WI38 (cell line): ENCODE measurements at regions not wholly inside any gene's neighbourhood (a gene's known extent, or its start where the extent isn't known, plus 50 kb on each side); places are given as distances from the start of the nearest gene placed in this dataset.

Experiments used
- H3K4me3 ChIP-seq: 2 replicates; pipeline ENCODE4 v1.5.1; 2011; ENCODE audit warnings: low read depth, mild to moderate bottlenecking, control low read depth, low read length
- TF ChIP-seq, protein P1 (sequence below): IDR thresholded peaks from 2 replicates; pipeline ENCODE4 v1.5.1; 2012; ENCODE audit warnings: low read depth, mild to moderate bottlenecking, control low read depth, low read length

DNA sequence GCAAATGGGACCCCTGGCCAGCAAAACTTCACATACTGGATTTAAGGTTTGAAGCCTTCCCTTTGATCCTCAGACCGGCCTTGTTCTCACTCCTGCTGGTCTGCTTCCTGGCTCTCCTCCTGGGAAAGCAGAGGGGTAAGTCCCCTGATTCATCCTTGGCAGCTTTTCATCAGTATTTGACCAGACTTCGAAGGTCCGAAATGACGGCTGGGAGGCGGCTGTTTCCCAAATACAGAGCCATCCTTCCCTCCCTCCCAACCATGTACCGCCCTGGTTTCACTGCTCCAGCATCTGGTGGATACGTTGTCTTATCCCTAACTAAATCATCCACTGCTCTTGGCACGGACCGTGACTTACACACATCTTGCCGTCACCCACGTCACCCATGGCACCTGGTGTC lies 265.5 kb downstream of the BCOR start:
- TF ChIP-seq, protein P1, sequence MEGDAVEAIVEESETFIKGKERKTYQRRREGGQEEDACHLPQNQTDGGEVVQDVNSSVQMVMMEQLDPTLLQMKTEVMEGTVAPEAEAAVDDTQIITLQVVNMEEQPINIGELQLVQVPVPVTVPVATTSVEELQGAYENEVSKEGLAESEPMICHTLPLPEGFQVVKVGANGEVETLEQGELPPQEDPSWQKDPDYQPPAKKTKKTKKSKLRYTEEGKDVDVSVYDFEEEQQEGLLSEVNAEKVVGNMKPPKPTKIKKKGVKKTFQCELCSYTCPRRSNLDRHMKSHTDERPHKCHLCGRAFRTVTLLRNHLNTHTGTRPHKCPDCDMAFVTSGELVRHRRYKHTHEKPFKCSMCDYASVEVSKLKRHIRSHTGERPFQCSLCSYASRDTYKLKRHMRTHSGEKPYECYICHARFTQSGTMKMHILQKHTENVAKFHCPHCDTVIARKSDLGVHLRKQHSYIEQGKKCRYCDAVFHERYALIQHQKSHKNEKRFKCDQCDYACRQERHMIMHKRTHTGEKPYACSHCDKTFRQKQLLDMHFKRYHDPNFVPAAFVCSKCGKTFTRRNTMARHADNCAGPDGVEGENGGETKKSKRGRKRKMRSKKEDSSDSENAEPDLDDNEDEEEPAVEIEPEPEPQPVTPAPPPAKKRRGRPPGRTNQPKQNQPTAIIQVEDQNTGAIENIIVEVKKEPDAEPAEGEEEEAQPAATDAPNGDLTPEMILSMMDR, result no peak
- no peak overlapping the region for H3K4me3 ChIP-seq

DNA sequence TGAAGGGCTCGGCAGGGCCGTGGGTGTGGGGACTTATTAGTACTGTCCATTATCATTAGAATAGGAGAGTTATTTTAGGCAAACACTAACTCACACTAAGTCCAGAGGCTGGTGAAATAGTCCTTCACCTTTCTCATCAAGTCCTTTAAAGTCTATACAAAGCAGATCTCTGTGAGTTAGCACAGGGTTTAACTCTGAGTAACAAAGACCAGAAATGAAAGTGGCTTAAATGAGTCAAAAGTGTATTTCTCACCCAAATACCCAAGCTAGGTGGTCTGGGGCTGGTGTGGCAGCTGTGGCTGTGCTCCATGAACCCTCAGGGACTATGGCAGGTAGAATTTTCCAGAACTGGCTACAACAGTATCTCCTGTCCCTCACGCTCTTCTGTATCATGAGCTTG lies 263.2 kb downstream of the BCOR start:
- H3K4me3 ChIP-seq, result no peak overlapping the region
- TF ChIP-seq, protein P1, result no peak

DNA sequence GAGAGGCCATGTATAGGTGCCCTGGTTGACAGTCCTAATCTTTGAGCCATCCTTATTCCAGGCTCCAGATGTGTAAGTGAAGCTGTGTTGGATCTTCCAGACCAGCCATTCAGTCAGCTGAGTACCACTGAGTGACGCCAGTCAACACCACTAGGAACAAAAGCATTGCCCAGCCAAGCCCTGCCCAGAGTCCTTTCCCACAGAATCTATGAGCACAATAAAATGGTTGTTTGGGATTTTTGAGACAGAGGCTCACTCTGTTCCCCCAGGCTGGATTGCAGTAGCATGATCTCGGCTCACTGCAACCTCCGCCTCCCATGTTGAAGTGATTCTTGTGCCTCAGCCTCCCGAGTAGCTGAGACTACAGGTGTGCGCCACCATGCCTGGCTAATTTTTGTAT lies 262.5 kb downstream of the BCOR start:
- TF ChIP-seq, protein P1, result no peak
- H3K4me3 ChIP-seq, result no peak overlapping the region

DNA sequence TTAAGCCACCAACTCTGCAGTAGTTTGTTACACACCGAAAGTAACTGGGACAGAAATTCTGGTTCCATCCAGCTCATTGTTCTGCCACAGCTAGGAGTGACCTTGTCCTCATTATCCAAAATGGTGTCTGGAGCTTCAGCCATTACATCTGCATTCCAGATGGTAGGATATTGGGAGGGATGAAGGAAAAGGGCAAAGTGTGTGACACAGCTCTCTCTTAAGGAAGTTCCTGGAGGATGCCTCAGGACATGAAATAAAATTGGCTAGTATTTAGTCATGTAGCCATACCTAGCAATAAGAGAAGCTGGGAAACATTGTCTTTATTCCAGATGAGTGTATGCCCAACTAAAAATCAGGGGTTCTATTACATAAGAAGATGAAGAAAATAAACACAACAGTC lies 262.0 kb downstream of the BCOR start:
- H3K4me3 ChIP-seq, result no peak overlapping the region
- TF ChIP-seq, protein P1, result no peak

DNA sequence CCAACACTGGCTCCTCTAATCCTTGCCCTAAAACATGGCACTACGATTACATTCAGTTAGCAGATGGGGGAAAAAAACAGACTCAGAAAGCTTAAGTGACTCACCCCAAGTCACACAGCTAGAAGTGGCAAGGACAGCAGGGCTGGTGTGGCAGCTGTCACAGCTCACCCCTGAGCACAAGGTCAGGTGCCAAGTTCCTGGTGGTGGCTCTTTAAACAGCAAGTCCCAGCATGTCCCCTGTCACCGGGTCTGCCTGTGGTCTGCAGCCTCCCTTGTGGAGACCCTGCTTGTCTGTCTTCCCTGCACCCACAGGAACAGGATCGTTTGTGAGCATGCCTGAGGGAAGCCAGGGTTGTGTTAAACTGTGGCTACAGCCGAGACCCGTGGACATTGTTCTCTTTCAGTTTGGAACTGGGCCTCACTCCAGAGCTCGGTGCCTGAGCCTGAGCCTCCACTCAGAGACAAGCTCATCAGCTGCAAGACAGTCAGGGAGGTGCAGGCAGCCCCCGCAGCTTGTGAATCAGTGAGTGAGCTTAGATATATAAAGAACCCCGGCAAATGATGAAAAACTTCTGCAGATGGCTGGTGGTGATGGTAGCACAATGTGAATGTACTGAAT lies 260.8 kb downstream of the BCOR start:
- TF ChIP-seq, protein P1, result no peak
- H3K4me3 ChIP-seq, result no peak overlapping the region

DNA sequence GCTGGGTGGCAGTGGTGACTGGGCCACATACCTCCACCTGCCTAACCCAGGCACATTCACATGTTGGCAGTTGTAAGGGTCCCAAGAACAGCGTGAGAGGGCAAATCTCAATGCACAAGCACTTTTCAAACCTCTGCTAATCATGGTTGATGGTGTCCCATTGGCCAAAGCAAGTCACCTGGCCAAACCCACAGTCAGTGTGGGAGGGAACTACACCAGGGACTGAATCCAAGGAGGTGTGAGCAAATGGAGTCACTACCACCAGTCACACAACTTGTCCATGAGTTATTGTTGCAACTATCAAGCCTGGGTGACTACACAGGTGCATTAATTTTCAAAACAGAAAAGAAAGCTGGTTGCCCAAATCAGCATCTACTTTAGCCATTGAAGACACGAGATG lies 260.1 kb downstream of the BCOR start:
- TF ChIP-seq, protein P1, result no peak
- no peak overlapping the region for H3K4me3 ChIP-seq

DNA sequence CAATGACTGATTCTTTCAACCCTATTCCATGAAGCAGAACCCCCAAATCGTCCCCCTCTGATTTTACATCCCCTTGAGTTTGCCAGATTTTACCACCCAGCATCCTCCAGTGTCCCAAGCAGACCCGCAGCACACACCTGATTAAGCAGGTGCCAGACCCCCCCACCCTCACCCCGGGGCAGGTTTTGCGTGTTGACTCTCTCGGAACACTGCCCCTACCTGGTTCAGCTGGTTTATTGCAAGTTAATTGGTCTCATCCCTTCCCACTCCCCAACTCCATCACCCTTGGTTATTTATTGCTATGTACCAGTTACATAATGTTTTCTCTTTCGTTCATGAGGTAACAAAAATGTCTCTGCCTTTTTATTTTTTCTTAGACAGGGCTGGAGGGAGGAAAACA lies 258.4 kb downstream of the BCOR start:
- H3K4me3 ChIP-seq, result no peak overlapping the region
- TF ChIP-seq, protein P1, result no peak
